Kidney (tissue), 13 donors: ENCODE measurements at regions not wholly inside any gene's neighbourhood (a gene's known extent, or its start where the extent isn't known, plus 50 kb on each side); places are given as distances from the start of the nearest gene placed in this dataset.

ENCODE experiments used
- DNase-seq, 5 donors: peaks; one replicate each; pipeline ENCODE4 v3.0.0-alpha.2; 2013 to 2020
- FAIRE-seq: peaks from 2 replicates; lab custom pipeline; 2012; peaks lifted over from hg19 to GRCh38; lab: Jason Lieb, UNC
- H3K27ac ChIP-seq, 2 donors: one replicate each; pipeline ENCODE4 v1.7.0; 2013; ENCODE audit warnings: low read depth in 2 of 2, low read length in 2 of 2, inconsistent platforms in 1 of 2
- H3K27me3 ChIP-seq: one replicate; pipeline ENCODE4 v1.7.1; 2013; ENCODE audit warnings: low read length, inconsistent platforms; ENCODE audit not compliant: control insufficient read depth, insufficient read depth
- H3K36me3 ChIP-seq, 3 donors: one replicate each; pipeline versions ENCODE4 v1.7.0 to v1.7.1; 2013; ENCODE audit warnings: low read length in 3 of 3, control low read depth in 1 of 3, inconsistent platforms in 1 of 3; ENCODE audit not compliant: insufficient read depth in 3 of 3, control insufficient read depth in 2 of 3
- H3K4me1 ChIP-seq, 3 donors: one replicate each; pipeline versions ENCODE4 v1.7.0 to v1.7.1; 2013; ENCODE audit warnings: low read length in 3 of 3, inconsistent platforms in 1 of 3, low read depth in 1 of 3; ENCODE audit not compliant: control insufficient read depth in 2 of 3, insufficient read depth in 2 of 3
- H3K4me3 ChIP-seq, 3 donors: one replicate each; pipeline versions ENCODE4 v1.7.0 to v1.8.1; 2013; ENCODE audit warnings: low read length in 3 of 3, control low read depth in 1 of 3, inconsistent platforms in 1 of 3
- H3K9ac ChIP-seq, 3 donors: one replicate each; pipeline versions ENCODE4 v1.7.0 to v1.7.1; 2013; ENCODE audit warnings: low read length in 3 of 3, control low read depth in 1 of 3, inconsistent platforms in 1 of 3
- H3K9me3 ChIP-seq, 3 donors: one replicate each; pipeline versions ENCODE4 v1.7.0 to v1.7.1; 2013; ENCODE audit warnings: low read length in 3 of 3, control low read depth in 1 of 3, inconsistent platforms in 1 of 3; ENCODE audit not compliant: control insufficient read depth in 2 of 3, insufficient read depth in 1 of 3
- intact Hi-C: fragments of 100-400 bp; cut with DNase I; formaldehyde crosslinking; loops from one replicate; pipeline ENCODE4 v1.11.1; 2022
- TF ChIP-seq, protein P1 (sequence below): IDR thresholded peaks from 3 replicates; pipeline ENCODE4 v1.5.1; 2012; ENCODE audit warnings: mild to moderate bottlenecking, moderate library complexity, borderline replicate concordance; ENCODE audit not compliant: insufficient read depth; ENCODE audit errors: extremely low read depth
- donor health status: control.
- donor health status: control.
- donor health status: control.
- donor health status: control.
- donor health status: control.
- donor health status: DM: yes; HTN: yes; CAD: no.
- donor health status: Normal renal cell carcinoma (clear cell type).

DNA sequence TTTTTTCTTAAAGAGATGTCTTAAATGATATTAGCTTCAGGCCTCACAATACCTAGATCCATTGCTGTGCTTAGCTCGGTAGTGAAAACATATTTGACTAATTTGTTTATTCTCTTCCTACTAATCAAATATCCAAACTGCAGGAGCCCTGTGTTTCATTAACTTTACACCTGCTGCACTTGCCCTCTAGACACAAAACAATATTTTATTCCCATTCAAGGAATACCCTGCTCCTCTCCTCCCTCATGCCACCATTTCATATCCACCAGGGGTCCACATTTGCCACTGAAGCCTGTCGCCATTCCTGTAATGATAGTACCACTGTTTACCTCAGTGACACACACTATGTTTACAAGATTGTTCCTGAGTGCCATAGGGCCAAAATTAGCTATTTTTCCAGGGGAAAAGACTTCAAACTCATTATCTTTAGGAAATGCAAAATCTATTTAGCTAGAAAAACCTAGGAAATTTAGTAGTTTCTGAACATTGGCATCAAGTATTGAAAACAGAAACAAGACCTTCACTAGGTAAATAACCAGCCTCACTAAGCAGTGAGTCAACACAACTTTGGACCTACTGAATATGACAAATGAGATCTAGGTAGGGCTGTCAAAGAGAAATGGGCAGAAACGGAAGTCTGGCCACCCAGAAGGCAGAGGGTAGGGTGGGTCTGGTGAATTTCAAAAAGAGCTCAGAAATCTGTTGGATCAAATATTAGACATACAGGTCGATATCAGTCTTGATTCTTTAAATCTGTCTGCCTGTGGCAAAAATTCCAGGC is 134.6 kb upstream of the KCNK1 start:
- H3K9ac ChIP-seq = no peak overlapping the region
- no peak for DNase-seq
- intact Hi-C loops = no loop called here
- TF ChIP-seq, protein P1, sequence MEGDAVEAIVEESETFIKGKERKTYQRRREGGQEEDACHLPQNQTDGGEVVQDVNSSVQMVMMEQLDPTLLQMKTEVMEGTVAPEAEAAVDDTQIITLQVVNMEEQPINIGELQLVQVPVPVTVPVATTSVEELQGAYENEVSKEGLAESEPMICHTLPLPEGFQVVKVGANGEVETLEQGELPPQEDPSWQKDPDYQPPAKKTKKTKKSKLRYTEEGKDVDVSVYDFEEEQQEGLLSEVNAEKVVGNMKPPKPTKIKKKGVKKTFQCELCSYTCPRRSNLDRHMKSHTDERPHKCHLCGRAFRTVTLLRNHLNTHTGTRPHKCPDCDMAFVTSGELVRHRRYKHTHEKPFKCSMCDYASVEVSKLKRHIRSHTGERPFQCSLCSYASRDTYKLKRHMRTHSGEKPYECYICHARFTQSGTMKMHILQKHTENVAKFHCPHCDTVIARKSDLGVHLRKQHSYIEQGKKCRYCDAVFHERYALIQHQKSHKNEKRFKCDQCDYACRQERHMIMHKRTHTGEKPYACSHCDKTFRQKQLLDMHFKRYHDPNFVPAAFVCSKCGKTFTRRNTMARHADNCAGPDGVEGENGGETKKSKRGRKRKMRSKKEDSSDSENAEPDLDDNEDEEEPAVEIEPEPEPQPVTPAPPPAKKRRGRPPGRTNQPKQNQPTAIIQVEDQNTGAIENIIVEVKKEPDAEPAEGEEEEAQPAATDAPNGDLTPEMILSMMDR = no peak
- H3K36me3 ChIP-seq = no peaks in the 10 kb centered on the region
- no peak overlapping the region for H3K4me3 ChIP-seq
- no peak for FAIRE-seq
- no peaks in the 10 kb centered on the region for H3K9me3 ChIP-seq
- H3K4me1 ChIP-seq = no peaks in the 10 kb centered on the region
- H3K27me3 ChIP-seq = no peaks in the 10 kb centered on the region
- H3K27ac ChIP-seq = no peak overlapping the region

DNA sequence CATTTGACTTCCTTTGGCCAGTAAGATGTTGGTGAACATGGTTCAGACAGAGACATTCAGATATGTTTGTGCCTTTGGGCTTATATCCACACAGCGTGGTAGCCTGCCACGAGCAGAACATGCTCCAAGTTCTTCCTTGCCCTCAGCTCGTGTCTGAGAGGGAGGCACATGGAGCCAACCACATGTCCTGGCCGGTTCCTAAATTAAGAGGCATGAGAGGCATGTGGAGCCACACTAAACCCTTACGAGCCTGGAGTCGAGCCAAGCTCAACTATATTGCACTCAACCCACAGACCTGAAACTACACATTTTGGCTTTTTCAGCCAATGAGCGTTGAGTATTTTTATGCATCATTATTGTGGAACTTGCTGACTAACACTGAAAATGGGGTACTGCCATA is 133.7 kb upstream of the KCNK1 start:
- Histone ChIP-seq H3K4me3 (no peak overlapping the region), H3K9me3 (no peaks in the 10 kb centered on the region), H3K27ac (no peak overlapping the region), H3K4me1 (no peaks in the 10 kb centered on the region), H3K27me3 (no peaks in the 10 kb centered on the region), H3K9ac (no peak overlapping the region), H3K36me3 (no peaks in the 10 kb centered on the region)
- no peak for FAIRE-seq
- TF ChIP-seq, protein P1 = no peak
- no peak for DNase-seq
- intact Hi-C loops = no loop called here

DNA sequence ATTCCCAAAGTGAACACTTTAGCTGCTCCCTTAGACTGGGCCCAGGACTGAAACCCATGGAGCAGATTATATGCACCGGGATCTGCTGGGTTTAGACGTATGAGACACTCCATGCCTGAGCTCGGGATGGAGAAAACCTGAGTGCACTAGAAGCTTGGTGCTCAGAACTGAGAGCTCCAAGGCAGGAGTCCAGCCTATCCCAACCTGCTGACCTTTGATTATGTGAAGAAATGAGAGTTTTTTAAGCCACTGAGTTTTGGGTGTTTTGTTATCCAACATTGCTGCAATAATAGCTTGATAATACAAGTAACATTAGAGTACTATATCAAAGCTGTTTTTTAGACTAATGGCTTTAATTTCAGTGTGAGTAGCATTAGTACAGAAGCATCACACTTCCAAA is 131.5 kb upstream of the KCNK1 start:
- Histone ChIP-seq H3K27me3 (no peaks in the 10 kb centered on the region), H3K36me3 (no peaks in the 10 kb centered on the region), H3K9me3 (no peaks in the 10 kb centered on the region), H3K9ac (no peak overlapping the region), H3K4me3 (no peak overlapping the region), H3K27ac (no peak overlapping the region), H3K4me1 (no peaks in the 10 kb centered on the region)
- TF ChIP-seq, protein P1 = no peak
- FAIRE-seq = no peak
- intact Hi-C loops = no loop called here
- no peak for DNase-seq
